ENCODE measurements at regions not wholly inside any gene's neighbourhood (a gene's known extent, or its start where the extent isn't known, plus 50 kb on each side); places are given as distances from the start of the nearest gene placed in this dataset.

DNA sequence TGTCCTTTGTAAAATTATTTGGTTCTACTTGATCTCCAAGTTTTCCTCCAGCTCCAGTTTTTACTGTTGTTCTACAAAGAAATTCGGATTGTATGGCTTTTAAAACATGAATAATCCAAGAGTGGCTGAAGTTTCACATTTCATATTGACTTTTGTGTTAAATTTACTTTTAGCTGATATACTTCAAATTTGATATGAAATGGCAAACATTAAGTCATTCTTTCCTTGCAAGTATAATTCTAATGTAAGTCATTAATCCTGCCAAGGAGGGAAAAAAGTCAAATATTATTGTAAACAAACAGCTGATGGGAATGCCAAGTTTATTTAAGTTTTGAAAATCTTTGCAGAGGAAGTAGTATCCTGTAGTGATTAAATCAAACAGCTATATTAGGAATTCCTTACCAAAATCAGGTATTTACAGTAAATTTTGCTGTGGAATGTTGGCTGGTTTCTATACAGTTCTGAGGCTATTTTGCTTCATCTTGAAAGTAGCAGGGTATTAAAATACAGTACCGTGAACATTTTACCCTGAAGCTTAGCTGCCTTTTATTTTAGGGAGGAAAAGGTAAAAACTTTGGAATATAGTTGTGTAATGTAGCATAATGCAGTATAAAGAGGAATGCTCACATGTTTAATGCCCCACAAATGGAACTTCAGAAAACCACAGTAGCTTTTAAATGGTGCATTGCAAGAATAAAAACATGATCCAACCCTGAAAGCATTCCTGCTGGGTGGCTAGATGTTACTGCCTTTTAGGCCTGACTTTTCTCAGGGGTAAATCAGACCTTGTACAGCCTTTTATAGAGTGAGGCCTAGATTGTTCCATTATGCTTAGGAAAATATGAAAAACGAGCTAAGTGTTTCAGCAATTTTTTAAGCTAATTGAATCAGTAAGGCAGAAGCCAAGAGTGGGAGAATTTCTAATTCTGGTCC lies 62.7 kb upstream of the NT5C1B start:
- TF ChIP-seq HNF4A (conservative IDR thresholded peaks at IDR 0.05), result no peak
- no peak for TF ChIP-seq NR2F2 (IDR thresholded peaks at IDR 0.05)
- no peak for TF ChIP-seq SP1 (IDR thresholded peaks at IDR 0.05)
- TF ChIP-seq GABPA (IDR thresholded peaks at IDR 0.05 in 1 of 2, conservative IDR thresholded peaks at IDR 0.05 in 1 of 2), result no peak
- TF ChIP-seq HNF4G (IDR thresholded peaks at IDR 0.05), result no peak
- TF ChIP-seq EGR1 (IDR thresholded peaks at IDR 0.05; ENCODE audit: low read depth in 2 of 2), result no peak
- no peak for TF ChIP-seq FOXA2 (IDR thresholded peaks at IDR 0.05)
- TF ChIP-seq, protein P1, sequence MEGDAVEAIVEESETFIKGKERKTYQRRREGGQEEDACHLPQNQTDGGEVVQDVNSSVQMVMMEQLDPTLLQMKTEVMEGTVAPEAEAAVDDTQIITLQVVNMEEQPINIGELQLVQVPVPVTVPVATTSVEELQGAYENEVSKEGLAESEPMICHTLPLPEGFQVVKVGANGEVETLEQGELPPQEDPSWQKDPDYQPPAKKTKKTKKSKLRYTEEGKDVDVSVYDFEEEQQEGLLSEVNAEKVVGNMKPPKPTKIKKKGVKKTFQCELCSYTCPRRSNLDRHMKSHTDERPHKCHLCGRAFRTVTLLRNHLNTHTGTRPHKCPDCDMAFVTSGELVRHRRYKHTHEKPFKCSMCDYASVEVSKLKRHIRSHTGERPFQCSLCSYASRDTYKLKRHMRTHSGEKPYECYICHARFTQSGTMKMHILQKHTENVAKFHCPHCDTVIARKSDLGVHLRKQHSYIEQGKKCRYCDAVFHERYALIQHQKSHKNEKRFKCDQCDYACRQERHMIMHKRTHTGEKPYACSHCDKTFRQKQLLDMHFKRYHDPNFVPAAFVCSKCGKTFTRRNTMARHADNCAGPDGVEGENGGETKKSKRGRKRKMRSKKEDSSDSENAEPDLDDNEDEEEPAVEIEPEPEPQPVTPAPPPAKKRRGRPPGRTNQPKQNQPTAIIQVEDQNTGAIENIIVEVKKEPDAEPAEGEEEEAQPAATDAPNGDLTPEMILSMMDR (IDR thresholded peaks at IDR 0.05; ENCODE audit: low read depth, low read length, missing input control), result no peak
- TF ChIP-seq RAD21 (IDR thresholded peaks at IDR 0.05), result no peak
- TF ChIP-seq JUND (IDR thresholded peaks at IDR 0.05), result no peak
- TF ChIP-seq, protein P2, sequence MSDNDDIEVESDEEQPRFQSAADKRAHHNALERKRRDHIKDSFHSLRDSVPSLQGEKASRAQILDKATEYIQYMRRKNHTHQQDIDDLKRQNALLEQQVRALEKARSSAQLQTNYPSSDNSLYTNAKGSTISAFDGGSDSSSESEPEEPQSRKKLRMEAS (IDR thresholded peaks at IDR 0.05), result no peak
- TF ChIP-seq FOXA1 (IDR thresholded peaks at IDR 0.05), result no peak
- TF ChIP-seq, protein P3, sequence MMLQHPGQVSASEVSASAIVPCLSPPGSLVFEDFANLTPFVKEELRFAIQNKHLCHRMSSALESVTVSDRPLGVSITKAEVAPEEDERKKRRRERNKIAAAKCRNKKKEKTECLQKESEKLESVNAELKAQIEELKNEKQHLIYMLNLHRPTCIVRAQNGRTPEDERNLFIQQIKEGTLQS (IDR thresholded peaks at IDR 0.05), result no peak
- TF ChIP-seq, protein P4, sequence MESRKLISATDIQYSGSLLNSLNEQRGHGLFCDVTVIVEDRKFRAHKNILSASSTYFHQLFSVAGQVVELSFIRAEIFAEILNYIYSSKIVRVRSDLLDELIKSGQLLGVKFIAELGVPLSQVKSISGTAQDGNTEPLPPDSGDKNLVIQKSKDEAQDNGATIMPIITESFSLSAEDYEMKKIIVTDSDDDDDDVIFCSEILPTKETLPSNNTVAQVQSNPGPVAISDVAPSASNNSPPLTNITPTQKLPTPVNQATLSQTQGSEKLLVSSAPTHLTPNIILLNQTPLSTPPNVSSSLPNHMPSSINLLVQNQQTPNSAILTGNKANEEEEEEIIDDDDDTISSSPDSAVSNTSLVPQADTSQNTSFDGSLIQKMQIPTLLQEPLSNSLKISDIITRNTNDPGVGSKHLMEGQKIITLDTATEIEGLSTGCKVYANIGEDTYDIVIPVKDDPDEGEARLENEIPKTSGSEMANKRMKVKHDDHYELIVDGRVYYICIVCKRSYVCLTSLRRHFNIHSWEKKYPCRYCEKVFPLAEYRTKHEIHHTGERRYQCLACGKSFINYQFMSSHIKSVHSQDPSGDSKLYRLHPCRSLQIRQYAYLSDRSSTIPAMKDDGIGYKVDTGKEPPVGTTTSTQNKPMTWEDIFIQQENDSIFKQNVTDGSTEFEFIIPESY (IDR thresholded peaks at IDR 0.05), result no peak
- TF ChIP-seq, protein P5, sequence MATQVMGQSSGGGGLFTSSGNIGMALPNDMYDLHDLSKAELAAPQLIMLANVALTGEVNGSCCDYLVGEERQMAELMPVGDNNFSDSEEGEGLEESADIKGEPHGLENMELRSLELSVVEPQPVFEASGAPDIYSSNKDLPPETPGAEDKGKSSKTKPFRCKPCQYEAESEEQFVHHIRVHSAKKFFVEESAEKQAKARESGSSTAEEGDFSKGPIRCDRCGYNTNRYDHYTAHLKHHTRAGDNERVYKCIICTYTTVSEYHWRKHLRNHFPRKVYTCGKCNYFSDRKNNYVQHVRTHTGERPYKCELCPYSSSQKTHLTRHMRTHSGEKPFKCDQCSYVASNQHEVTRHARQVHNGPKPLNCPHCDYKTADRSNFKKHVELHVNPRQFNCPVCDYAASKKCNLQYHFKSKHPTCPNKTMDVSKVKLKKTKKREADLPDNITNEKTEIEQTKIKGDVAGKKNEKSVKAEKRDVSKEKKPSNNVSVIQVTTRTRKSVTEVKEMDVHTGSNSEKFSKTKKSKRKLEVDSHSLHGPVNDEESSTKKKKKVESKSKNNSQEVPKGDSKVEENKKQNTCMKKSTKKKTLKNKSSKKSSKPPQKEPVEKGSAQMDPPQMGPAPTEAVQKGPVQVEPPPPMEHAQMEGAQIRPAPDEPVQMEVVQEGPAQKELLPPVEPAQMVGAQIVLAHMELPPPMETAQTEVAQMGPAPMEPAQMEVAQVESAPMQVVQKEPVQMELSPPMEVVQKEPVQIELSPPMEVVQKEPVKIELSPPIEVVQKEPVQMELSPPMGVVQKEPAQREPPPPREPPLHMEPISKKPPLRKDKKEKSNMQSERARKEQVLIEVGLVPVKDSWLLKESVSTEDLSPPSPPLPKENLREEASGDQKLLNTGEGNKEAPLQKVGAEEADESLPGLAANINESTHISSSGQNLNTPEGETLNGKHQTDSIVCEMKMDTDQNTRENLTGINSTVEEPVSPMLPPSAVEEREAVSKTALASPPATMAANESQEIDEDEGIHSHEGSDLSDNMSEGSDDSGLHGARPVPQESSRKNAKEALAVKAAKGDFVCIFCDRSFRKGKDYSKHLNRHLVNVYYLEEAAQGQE (IDR thresholded peaks at IDR 0.05), result no peak
- Histone ChIP-seq H3K9ac (ENCODE audit: low read depth in 1 of 2, low read length in 2 of 2) (no peak overlapping the region), H3K9me3 (ENCODE audit: control insufficient read depth in 4 of 4, low read length in 3 of 4) (no peaks in the 10 kb centered on the region), H3K27me3 (ENCODE audit: control insufficient read depth in 4 of 4, insufficient read depth in 4 of 4, low read length in 3 of 4) (no peaks in the 10 kb centered on the region), H3K36me3 (ENCODE audit: control insufficient read depth in 4 of 4, insufficient read depth in 3 of 4, low read depth in 1 of 4, low read length in 3 of 4) (no peaks in the 10 kb centered on the region), H3K27ac (ENCODE audit: low read depth in 1 of 2, low read length in 2 of 2) (no peak overlapping the region), H3K4me1 (ENCODE audit: control insufficient read depth in 4 of 4, insufficient read depth in 4 of 4, low read length in 3 of 4) (no peaks in the 10 kb centered on the region), H3K4me3 (ENCODE audit: low read depth in 1 of 3, low read length in 3 of 3) (no peak overlapping the region)
- no peak for DNase-seq (ENCODE audit: low spot score)
- WGBS, result 77% methylated on average over 3 of the region's 3 CpGs

Data from liver (tissue), 8 donors.